ENCODE measurements at regions not wholly inside any gene's neighbourhood (a gene's known extent, or its start where the extent isn't known, plus 50 kb on each side); places are given as distances from the start of the nearest gene placed in this dataset.

- no peak for TF ChIP-seq FOXP2 (optimal IDR thresholded peaks at IDR 0.05; ENCODE audit: borderline replicate concordance, extremely low read depth, extremely low read length, insufficient read depth)
- TF ChIP-seq SIN3A (IDR thresholded peaks at IDR 0.05; ENCODE audit: borderline replicate concordance, insufficient read depth, low read length), result no peak
- no peak for TF ChIP-seq TAF1 (IDR thresholded peaks at IDR 0.05; ENCODE audit: borderline replicate concordance, insufficient read depth, low read length)
- no peak for TF ChIP-seq POLR2AphosphoS5 (IDR thresholded peaks at IDR 0.05; ENCODE audit: low read depth, low read length)
- no peak for TF ChIP-seq REST (IDR thresholded peaks at IDR 0.05; ENCODE audit: insufficient read depth in 1 of 2, low read depth in 2 of 2, low read length in 2 of 2)
These were observed 320.4 kb downstream of the RPS24 start for GRCh38 chr10:78354101-78354500.

- TF ChIP-seq FOXP2 (optimal IDR thresholded peaks at IDR 0.05; ENCODE audit: borderline replicate concordance, extremely low read depth, extremely low read length, insufficient read depth) (no peak), POLR2AphosphoS5 (IDR thresholded peaks at IDR 0.05; ENCODE audit: low read depth, low read length) (no peak), REST (IDR thresholded peaks at IDR 0.05; ENCODE audit: insufficient read depth in 1 of 2, low read depth in 2 of 2, low read length in 2 of 2) (no peak), SIN3A (IDR thresholded peaks at IDR 0.05; ENCODE audit: borderline replicate concordance, insufficient read depth, low read length) (no peak), TAF1 (IDR thresholded peaks at IDR 0.05; ENCODE audit: borderline replicate concordance, insufficient read depth, low read length) (no peak)
These were observed 322.7 kb downstream of the RPS24 start for GRCh38 chr10:78356291-78356900.

GRCh38 chr10:78357141-78358063, 323.7 kb downstream of the RPS24 start:
- TF ChIP-seq POLR2AphosphoS5 (IDR thresholded peaks at IDR 0.05; ENCODE audit: low read depth, low read length), result no peak

- TF ChIP-seq TAF1 (IDR thresholded peaks at IDR 0.05; ENCODE audit: borderline replicate concordance, insufficient read depth, low read length), result no peak
- TF ChIP-seq SIN3A (IDR thresholded peaks at IDR 0.05; ENCODE audit: borderline replicate concordance, insufficient read depth, low read length), result no peak
- TF ChIP-seq REST (IDR thresholded peaks at IDR 0.05; ENCODE audit: insufficient read depth in 1 of 2, low read depth in 2 of 2, low read length in 2 of 2), result no peak
- no peak for TF ChIP-seq FOXP2 (optimal IDR thresholded peaks at IDR 0.05; ENCODE audit: borderline replicate concordance, extremely low read depth, extremely low read length, insufficient read depth)
- TF ChIP-seq POLR2AphosphoS5 (IDR thresholded peaks at IDR 0.05; ENCODE audit: low read depth, low read length), result no peak
These were observed 324.7 kb downstream of the RPS24 start for GRCh38 chr10:78358351-78358750.

GRCh38 chr10:78358982-78359381, 325.3 kb downstream of the RPS24 start:
- no peak for TF ChIP-seq FOXP2 (optimal IDR thresholded peaks at IDR 0.05; ENCODE audit: borderline replicate concordance, extremely low read depth, extremely low read length, insufficient read depth)

- TF ChIP-seq POLR2AphosphoS5 (IDR thresholded peaks at IDR 0.05; ENCODE audit: low read depth, low read length) (no peak), TAF1 (IDR thresholded peaks at IDR 0.05; ENCODE audit: borderline replicate concordance, insufficient read depth, low read length) (no peak), SIN3A (IDR thresholded peaks at IDR 0.05; ENCODE audit: borderline replicate concordance, insufficient read depth, low read length) (no peak), REST (IDR thresholded peaks at IDR 0.05; ENCODE audit: insufficient read depth in 1 of 2, low read depth in 2 of 2, low read length in 2 of 2) (no peak), FOXP2 (optimal IDR thresholded peaks at IDR 0.05; ENCODE audit: borderline replicate concordance, extremely low read depth, extremely low read length, insufficient read depth) (no peak)
These were observed 326.0 kb downstream of the RPS24 start for GRCh38 chr10:78359640-78360091.
